Fibroblast of lung (primary cell): ENCODE measurements at regions not wholly inside any gene's neighbourhood (a gene's known extent, or its start where the extent isn't known, plus 50 kb on each side); places are given as distances from the start of the nearest gene placed in this dataset.

ENCODE experiments used
- DNase-seq, 2 donors: peaks; one replicate each; pipeline versions ENCODE4 v3.0.0 to v3.0.0-alpha.2; 2010; ENCODE audit warnings: low read depth in 2 of 2
- H2AFZ ChIP-seq: 2 replicates; pipeline ENCODE4 v1.5.1; 2012; ENCODE audit warnings: low read length, control low read depth, inconsistent platforms
- H3K27ac ChIP-seq: 2 replicates; pipeline ENCODE4 v1.5.1; 2011; ENCODE audit warnings: low read length, control low read depth; ENCODE audit not compliant: insufficient read depth
- H3K27me3 ChIP-seq: 2 replicates; pipeline ENCODE4 v1.5.1; 2011; ENCODE audit warnings: mild to moderate bottlenecking, low read length; ENCODE audit not compliant: control insufficient read depth, insufficient read depth
- H3K36me3 ChIP-seq: 2 replicates; pipeline ENCODE4 v1.5.1; 2011; ENCODE audit warnings: low read length; ENCODE audit not compliant: control insufficient read depth, insufficient read depth
- H3K4me1 ChIP-seq: 2 replicates; pipeline ENCODE4 v1.5.1; 2011; ENCODE audit warnings: low read length; ENCODE audit not compliant: control insufficient read depth, insufficient read depth; ENCODE audit errors: extremely low read depth
- H3K4me2 ChIP-seq: 2 replicates; pipeline ENCODE4 v1.5.1; 2011; ENCODE audit warnings: low read length, control low read depth; ENCODE audit not compliant: insufficient read depth; ENCODE audit errors: extremely low read depth
- H3K4me3 ChIP-seq, 4 experiments: fragments of 200-600 bp in 1 of 4; sonication (generic) in 1 of 4; replicated peaks in 1 of 4; 2 replicates each; pipeline ENCODE4 v1.5.1; 2011 to 2016; ENCODE audit warnings: low read length in 4 of 4, low read depth in 3 of 4, mild to moderate bottlenecking in 3 of 4, control low read depth in 2 of 4, inconsistent platforms in 1 of 4, mixed read lengths in 1 of 4; ENCODE audit not compliant: insufficient read depth in 1 of 4; ENCODE audit errors: control extremely low read depth in 1 of 4
- H3K79me2 ChIP-seq: 2 replicates; pipeline ENCODE4 v1.5.1; 2012; ENCODE audit warnings: mild to moderate bottlenecking, low read length, inconsistent platforms; ENCODE audit not compliant: control insufficient read depth, insufficient read depth
- H3K9ac ChIP-seq: 2 replicates; pipeline ENCODE4 v1.5.1; 2011; ENCODE audit warnings: mild to moderate bottlenecking, low read length, control low read depth; ENCODE audit not compliant: insufficient read depth
- H3K9me3 ChIP-seq: 2 replicates; pipeline ENCODE4 v1.5.1; 2012; ENCODE audit warnings: low read depth, low read length; ENCODE audit not compliant: control insufficient read depth, insufficient read depth
- H4K20me1 ChIP-seq: 2 replicates; pipeline ENCODE4 v1.5.1; 2011; ENCODE audit warnings: low read length; ENCODE audit not compliant: control insufficient read depth, insufficient read depth; ENCODE audit errors: extremely low read depth
- EZH2 ChIP-seq: IDR thresholded peaks from 2 replicates; pipeline ENCODE4 v1.5.1; 2012; ENCODE audit warnings: low read length, control low read depth, mild to moderate bottlenecking; ENCODE audit errors: missing control alignments
- TF ChIP-seq, protein P1 (sequence below), 2 donors: IDR thresholded peaks in 1 of 2; conservative IDR thresholded peaks in 1 of 2; 1 replicate in 1 of 2; 2 replicates in 1 of 2; pipeline ENCODE4 v1.5.1; 2011 to 2012; ENCODE audit warnings: low read length in 2 of 2, control low read depth in 1 of 2, inconsistent platforms in 1 of 2, low read depth in 1 of 2, mild to moderate bottlenecking in 1 of 2

DNA sequence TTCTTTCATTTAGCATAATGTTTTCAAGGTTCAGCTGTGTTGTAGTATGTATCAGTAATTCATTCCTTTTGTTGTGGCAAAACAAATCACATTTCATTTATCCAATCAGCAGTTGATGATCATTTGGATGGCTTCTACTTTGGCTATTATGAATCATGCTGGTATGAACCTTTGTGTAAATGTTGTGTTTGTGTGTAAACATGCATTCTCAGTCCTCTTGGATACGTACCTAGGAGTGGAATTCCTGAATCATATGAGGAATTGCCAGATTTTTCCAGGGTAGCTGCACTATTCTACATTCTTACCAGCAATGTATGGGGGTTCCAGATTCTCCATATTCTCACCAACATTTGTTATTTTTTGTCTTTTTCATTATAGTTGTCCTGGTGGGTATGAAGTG, 578.5 kb upstream of the MKI67 start:
- no peak overlapping the region for H3K4me2 ChIP-seq
- DNase-seq, result no peak
- H3K27me3 ChIP-seq, result no peaks in the 10 kb centered on the region
- no peaks in the 10 kb centered on the region for H4K20me1 ChIP-seq
- TF ChIP-seq EZH2, result no peak
- TF ChIP-seq, protein P1, sequence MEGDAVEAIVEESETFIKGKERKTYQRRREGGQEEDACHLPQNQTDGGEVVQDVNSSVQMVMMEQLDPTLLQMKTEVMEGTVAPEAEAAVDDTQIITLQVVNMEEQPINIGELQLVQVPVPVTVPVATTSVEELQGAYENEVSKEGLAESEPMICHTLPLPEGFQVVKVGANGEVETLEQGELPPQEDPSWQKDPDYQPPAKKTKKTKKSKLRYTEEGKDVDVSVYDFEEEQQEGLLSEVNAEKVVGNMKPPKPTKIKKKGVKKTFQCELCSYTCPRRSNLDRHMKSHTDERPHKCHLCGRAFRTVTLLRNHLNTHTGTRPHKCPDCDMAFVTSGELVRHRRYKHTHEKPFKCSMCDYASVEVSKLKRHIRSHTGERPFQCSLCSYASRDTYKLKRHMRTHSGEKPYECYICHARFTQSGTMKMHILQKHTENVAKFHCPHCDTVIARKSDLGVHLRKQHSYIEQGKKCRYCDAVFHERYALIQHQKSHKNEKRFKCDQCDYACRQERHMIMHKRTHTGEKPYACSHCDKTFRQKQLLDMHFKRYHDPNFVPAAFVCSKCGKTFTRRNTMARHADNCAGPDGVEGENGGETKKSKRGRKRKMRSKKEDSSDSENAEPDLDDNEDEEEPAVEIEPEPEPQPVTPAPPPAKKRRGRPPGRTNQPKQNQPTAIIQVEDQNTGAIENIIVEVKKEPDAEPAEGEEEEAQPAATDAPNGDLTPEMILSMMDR (conservative IDR thresholded peaks at IDR 0.05 in 1 of 2, IDR thresholded peaks at IDR 0.05 in 1 of 2; ENCODE audit: low read depth in 1 of 2, low read length in 2 of 2), result no peak
- no peaks in the 10 kb centered on the region for H3K36me3 ChIP-seq
- no peak overlapping the region for H3K4me3 ChIP-seq
- H3K9me3 ChIP-seq, result no peaks in the 10 kb centered on the region
- no peak overlapping the region for H3K27ac ChIP-seq
- no peak overlapping the region for H2AFZ ChIP-seq
- no peak overlapping the region for H3K9ac ChIP-seq
- H3K79me2 ChIP-seq, result no peaks in the 10 kb centered on the region
- H3K4me1 ChIP-seq, result no peaks in the 10 kb centered on the region

DNA sequence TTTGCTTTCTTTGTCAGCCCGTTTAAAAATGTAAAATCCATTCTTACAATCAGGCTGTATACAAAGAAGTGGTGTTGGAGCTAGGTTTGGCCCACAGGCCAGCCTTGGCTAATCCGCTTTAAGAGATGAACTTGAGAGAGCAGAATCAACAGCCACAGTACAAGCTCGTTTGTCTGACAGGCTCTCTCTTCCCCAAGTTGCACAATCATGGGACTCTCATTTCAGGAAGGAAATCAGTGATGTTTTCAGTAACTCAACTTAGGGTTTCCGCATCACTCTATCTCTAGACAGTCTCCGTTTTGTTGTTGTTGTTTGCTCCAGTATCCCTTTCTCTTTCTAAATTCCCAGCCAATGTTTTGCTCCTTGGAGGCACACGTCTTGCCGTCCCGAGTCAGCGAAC, 582.0 kb upstream of the MKI67 start:
- no peaks in the 10 kb centered on the region for H3K79me2 ChIP-seq
- H3K4me2 ChIP-seq, result no peak overlapping the region
- no peaks in the 10 kb centered on the region for H3K9me3 ChIP-seq
- DNase-seq, result no peak
- TF ChIP-seq EZH2, result no peak
- TF ChIP-seq, protein P1 (conservative IDR thresholded peaks at IDR 0.05 in 1 of 2, IDR thresholded peaks at IDR 0.05 in 1 of 2; ENCODE audit: low read depth in 1 of 2, low read length in 2 of 2), result no peak
- no peaks in the 10 kb centered on the region for H4K20me1 ChIP-seq
- no peaks in the 10 kb centered on the region for H3K27me3 ChIP-seq
- no peak overlapping the region for H3K9ac ChIP-seq
- no peaks in the 10 kb centered on the region for H3K4me1 ChIP-seq
- no peak overlapping the region for H3K27ac ChIP-seq
- H2AFZ ChIP-seq, result no peak overlapping the region
- no peaks in the 10 kb centered on the region for H3K36me3 ChIP-seq
- H3K4me3 ChIP-seq, result no peak overlapping the region

DNA sequence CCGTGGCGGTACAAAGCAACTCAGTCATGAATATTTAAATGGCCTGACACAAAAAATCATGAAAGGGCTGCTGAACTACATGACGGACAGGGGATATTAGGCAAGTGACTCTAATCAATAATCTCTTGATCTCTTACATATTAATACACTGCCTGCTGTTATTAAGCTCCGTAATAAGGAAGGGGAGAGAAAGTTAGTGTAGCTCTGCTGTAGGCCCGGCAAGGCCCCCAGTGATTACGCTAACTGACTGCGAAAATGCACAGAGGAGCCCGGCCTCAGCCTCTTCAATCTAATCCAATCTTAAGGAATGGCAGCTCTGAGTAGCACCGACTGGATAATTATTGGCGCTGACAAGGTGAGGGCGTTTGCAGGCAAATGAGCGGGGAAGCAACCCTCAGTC, 583.5 kb upstream of the MKI67 start:
- no peaks in the 10 kb centered on the region for H3K9me3 ChIP-seq
- H3K27ac ChIP-seq, result no peak overlapping the region
- no peak overlapping the region for H3K4me3 ChIP-seq
- no peak overlapping the region for H3K9ac ChIP-seq
- H3K27me3 ChIP-seq, result no peaks in the 10 kb centered on the region
- no peaks in the 10 kb centered on the region for H3K79me2 ChIP-seq
- H3K36me3 ChIP-seq, result no peaks in the 10 kb centered on the region
- no peak overlapping the region for H2AFZ ChIP-seq
- TF ChIP-seq, protein P1 (conservative IDR thresholded peaks at IDR 0.05 in 1 of 2, IDR thresholded peaks at IDR 0.05 in 1 of 2; ENCODE audit: low read depth in 1 of 2, low read length in 2 of 2), result no peak
- no peak for TF ChIP-seq EZH2
- DNase-seq, result no peak
- no peaks in the 10 kb centered on the region for H4K20me1 ChIP-seq
- no peaks in the 10 kb centered on the region for H3K4me1 ChIP-seq
- no peak overlapping the region for H3K4me2 ChIP-seq
